Hematopoietic multipotent progenitor cell treated with erythropoietin and hydrocortisone succinate and interleukin-3 and kit ligand, for 8 days (in vitro differentiated cells): ENCODE measurements at regions not wholly inside any gene's neighbourhood (a gene's known extent, or its start where the extent isn't known, plus 50 kb on each side); places are given as distances from the start of the nearest gene placed in this dataset.
"Not testable (repeated sequence)": the region's sequence is repeated elsewhere in the genome, so short reads cannot be mapped to it uniquely, and the experiment has no call there.

Experiments
- DNase-seq: peaks from one replicate; pipeline ENCODE4 v3.0.0-alpha.2; 2015

- DNase-seq = no peak
Observed at GRCh38 chr13:50235604-50236342, 220.5 kb downstream of the KCNRG start.

- no peak for DNase-seq
Observed at GRCh38 chr13:50236898-50237318, 221.7 kb downstream of the KCNRG start.

GRCh38 chr13:50238922-50239321 is 223.7 kb downstream of the KCNRG start:
- no peak for DNase-seq

GRCh38 chr13:50241479-50241878 is 226.2 kb downstream of the KCNRG start:
- DNase-seq = no peak

- DNase-seq = no peak
Observed at GRCh38 chr13:50243931-50244330, 228.7 kb downstream of the KCNRG start.

GRCh38 chr13:50244355-50244712 is 229.1 kb downstream of the KCNRG start:
- DNase-seq = no peak

- DNase-seq = no peak
Observed at GRCh38 chr13:50244713-50245574, 229.7 kb downstream of the KCNRG start.

- no peak for DNase-seq
Observed at GRCh38 chr13:50247223-50247622, 232.0 kb downstream of the KCNRG start.

- DNase-seq = no peak
Observed at GRCh38 chr13:50248516-50249143, 233.4 kb downstream of the KCNRG start.

GRCh38 chr13:50249144-50249521 is 233.9 kb downstream of the KCNRG start:
- DNase-seq = no peak

GRCh38 chr13:50250401-50250800 is 235.2 kb downstream of the KCNRG start:
- DNase-seq = no peak

GRCh38 chr13:50255639-50256038 is 240.4 kb downstream of the KCNRG start:
- DNase-seq = no peak

GRCh38 chr13:50256536-50257321 is 241.5 kb downstream of the KCNRG start:
- not testable (repeated sequence) for DNase-seq

- no peak for DNase-seq
Observed at GRCh38 chr13:50257646-50258045, 242.4 kb downstream of the KCNRG start.

- DNase-seq = no peak
Observed at GRCh38 chr13:50261130-50261901, 246.1 kb downstream of the KCNRG start.

GRCh38 chr13:50267066-50267465 is 251.8 kb downstream of the KCNRG start:
- DNase-seq = no peak

- DNase-seq = no peak
Observed at GRCh38 chr13:50267917-50268316, 252.7 kb downstream of the KCNRG start.

- DNase-seq = no peak
Observed at GRCh38 chr13:50268500-50268899, 253.3 kb downstream of the KCNRG start.

- no peak for DNase-seq
Observed at GRCh38 chr13:50274181-50274580, 258.9 kb downstream of the KCNRG start.

GRCh38 chr13:50275392-50276063 is 260.3 kb downstream of the KCNRG start:
- DNase-seq = no peak

GRCh38 chr13:50276550-50276949 is 261.3 kb downstream of the KCNRG start:
- DNase-seq = no peak

GRCh38 chr13:50277127-50277526 is 261.9 kb downstream of the KCNRG start:
- DNase-seq = no peak
